NCI-H748 treated with DMSO at 0.1 percent for 48 hours (cell line): ENCODE measurements at regions not wholly inside any gene's neighbourhood (a gene's known extent, or its start where the extent isn't known, plus 50 kb on each side); places are given as distances from the start of the nearest gene placed in this dataset.

Experiments
- DNase-seq: peaks from one replicate; lab custom pipeline; 2025; lab: John Stamatoyannopoulos, UW

DNA sequence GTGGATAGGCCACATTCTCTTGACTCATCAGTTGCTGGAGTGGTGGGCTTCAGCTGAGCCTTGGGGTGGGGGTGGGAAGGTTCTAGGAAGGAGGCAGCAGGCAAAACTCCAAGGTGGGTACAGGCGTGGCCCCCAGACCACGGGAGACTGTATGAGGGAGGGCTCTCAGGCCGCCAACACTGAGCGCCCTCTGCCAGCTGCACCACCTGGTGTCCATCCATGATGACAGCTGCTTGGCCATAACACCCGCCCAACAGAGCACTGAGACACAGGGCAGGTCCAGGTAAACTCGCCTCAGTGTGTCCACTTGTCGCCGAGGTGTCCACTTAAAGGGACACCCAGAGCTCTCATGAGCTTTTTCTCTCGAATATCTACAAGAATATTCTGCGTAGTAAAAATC lies 133.5 kb downstream of the C16orf95 start:
- DNase-seq, result no peak

DNA sequence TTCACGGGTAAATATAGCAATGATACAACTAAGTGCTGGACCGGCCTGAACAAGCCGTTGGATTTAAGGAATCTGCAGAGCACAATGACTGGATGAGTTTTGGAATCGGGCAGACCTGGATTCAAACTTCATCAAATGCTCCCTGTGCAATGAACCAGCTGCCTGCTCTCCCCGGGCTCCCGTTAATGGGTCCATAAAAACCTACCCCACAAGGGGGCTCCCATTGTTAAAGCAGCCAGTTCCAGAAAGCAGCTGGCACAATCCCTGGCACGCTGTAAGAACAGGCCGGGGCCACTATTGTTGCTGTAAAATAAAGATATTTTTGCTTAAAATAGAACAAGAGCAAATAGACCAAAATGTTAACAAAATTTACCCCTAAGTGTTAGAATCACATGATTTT lies 131.9 kb downstream of the C16orf95 start:
- no peak for DNase-seq

DNA sequence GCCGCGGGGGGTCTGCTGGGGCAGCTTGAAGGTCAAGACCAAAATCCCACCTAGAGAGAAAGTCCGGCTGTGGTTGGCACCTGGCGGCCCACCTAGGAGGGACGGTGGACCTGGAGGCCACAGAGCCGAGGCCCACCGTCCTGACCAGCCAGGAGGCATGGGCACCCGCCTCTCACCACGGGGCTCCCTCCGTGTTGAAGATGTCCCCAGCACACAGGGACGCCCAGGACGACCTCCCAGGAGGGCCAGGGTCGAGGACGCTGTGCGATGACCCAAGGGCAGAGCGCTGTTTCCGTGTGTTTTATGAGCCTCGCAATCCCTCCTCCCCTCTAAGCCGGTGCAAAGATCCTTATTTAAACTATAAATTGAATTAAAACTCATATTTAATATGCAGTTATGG lies 131.2 kb downstream of the C16orf95 start:
- DNase-seq, result no peak

DNA sequence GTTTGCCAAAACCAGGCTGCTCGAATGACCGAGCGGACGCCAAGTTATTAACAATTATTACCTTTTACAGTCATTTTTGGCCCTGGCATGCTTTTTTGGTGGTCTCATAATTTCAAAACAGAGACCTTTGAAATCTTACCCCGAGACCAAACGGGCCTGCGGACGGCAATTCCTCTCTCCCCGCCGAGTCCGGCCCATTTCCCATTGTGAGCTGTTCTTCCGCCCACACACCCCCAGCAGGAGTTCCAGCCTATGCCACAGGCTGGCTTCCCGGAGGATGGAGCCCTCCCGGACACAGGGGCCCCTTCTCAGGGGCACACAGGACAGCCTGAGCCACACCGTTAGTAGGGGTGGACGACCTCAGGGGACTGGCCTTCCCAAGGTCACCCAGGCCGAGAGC lies 130.7 kb downstream of the C16orf95 start:
- no peak for DNase-seq

DNA sequence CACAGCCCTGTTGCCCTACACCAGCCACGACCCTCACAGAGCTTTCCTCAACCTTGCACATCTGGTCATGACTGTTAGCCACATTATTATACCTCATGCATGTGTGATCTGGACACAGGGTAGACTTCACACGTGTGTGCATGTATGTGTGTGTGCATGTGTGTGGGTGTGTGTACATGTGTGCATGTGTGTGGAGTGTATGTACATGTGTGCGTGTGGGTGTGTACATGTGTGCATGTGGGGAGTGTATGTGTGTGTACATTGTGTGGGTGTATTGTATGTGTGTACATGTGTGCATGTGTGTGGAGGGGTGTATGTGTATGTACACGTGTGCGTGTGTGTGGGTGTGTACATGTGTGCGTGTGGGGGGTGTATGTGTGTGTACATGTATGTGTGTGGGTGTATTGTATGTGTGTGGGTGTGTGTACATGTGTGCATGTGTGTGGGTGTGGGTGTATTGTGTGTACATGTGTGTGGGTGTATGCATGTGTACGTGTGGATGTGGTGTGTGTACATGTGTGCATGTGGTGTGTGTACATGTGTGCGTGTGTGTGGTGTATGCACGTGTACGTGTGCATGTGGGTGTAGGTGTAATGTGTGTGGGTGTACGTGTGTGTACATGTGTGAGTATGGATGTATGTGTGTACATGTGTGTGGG lies 130.2 kb downstream of the C16orf95 start:
- DNase-seq, result no peak

DNA sequence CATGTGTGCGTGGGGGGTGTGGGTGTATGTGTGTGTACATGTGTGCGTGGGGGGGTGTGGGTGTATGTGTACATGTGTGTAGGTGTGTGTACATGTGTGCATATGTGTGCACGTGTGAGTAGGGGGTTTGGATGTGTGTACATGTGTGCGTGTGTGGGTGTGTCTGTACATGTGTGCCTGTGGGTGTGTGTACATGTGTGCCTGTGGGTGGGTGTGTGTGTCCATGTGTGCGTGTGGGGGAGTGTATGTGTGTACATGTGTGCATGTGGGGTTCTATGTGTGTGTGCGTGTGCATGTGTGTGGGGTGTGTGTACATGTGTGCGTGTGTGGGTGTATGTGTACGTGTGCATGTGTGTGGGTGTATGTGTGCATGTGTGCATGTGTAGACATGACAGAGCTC lies 129.1 kb downstream of the C16orf95 start:
- DNase-seq, result no peak

DNA sequence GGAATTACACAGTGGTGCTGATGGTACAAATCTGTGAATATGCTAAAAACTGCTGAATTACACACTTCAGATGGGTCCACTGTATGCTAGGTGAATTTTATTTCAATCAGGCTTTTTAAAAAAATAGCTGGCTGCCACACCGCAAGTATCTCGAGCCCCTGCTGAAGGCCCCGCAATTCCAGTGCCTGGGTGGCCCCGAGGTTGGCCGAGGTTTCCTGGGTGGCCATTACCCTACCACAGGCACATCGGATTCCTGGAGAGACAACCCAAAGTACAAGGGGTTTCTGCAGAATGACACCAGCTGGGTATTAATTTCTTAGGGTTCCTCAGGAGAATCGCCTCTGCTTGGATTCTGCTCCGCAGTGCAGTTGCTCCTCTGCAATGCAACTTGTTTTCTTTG lies 127.8 kb downstream of the C16orf95 start:
- no peak for DNase-seq

DNA sequence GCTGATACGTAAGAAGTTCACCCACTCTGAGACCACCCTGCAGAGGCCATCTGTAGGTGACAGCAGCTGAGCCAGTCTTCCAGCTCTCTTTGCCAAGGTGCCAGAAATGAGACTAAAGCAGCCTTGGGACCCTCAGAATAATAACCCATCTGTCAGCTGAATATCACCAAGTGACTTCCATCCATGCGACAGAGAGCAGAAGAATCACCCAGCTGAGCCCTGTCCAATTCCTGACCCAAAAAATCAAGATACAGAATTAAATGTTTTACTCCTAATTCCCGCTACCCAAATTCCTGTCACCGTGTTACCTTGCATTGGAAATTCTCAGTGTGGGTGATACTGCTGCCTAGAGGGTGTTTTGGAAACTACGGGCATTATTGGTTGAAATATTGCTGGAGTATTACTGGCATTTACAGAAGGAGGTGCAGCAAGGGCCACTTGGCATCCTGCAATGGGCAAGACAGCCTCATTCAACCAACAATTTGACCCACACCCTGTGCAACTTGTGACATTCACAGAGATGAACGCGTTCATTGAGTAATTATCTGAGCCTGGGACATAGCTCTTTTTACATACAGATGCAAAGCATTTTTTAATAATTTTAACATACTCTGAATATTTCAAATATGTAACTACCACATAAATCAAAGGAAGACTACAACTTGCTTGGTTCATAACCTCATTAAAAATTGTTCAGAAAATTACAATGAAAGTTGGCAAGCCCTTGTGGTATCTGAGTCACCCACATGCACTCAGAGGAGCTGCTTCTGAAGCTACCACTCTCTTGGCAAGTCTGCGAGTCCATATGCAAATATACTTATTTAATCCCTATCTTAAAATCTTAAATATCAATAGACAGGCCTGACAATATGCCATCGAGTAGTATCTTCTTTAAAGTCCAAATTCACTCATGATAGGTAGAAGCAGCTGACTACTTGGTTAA lies 126.6 kb downstream of the C16orf95 start:
- no peak for DNase-seq

DNA sequence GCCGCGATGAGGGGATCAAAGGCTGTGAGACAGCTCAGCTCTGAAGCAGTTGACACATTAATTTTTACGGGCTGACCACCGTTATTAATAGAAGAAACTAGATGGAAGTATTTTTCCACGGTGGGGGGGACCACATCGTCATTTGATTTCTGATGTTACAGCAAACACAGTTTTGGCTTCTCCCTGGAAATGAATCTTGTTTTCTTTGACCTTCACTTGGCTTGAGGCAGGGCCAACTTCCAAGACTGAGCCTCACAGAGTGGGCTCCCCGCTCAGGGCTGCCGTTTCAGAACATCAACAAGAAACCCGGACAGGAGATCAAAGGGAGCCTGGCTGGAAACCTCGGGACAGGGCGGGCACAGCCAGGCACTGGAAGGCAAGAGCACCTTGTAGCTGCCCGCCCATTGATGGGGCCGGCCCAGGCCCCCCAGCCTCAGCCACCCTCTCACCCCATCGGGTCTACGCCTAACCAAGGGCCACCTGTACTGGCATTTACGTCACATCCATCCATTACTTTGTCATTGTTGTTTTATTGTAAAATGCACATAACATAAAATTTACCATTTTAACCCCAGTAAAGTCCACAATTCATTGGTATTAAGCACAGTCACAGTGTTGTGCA lies 124.6 kb downstream of the C16orf95 start:
- DNase-seq, result no peak

DNA sequence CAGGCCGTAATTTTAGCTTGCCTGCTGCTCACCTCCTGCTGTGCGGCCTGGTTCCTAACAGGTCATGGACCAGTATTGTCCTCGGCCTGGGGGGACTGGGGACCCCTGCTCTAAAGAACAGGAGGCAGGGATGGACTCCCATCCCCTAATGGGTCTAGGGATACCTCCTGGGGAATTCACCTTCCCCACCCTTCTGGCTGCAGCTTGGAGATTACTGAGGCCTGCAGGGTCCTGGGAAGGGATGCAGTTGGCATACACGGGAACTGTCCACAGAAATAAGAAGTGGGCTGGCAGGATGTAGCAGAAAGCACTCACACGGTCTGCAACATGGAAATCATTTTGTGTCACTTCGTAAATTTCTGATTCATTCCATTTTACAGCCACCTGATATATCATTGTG lies 123.0 kb downstream of the C16orf95 start:
- no peak for DNase-seq

DNA sequence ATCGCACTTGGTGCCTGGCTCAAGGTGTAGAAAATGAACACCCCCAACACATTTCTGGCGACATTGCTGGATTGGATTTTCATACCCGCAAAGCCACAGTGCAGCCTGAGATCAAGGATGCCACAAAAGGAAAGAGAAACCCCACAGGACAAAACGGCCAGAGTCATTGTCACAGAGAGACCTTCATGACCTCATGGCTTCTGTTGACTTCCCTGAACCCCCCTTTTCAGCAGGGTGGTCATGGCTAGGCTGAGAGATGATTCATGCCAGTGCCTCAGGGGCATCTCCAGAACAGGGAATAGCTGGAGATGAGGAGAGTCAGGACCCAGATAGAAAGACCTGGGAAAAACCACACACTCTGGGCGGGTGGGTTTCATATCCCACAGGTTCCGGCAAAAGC lies 122.0 kb downstream of the C16orf95 start:
- DNase-seq, result no peak

DNA sequence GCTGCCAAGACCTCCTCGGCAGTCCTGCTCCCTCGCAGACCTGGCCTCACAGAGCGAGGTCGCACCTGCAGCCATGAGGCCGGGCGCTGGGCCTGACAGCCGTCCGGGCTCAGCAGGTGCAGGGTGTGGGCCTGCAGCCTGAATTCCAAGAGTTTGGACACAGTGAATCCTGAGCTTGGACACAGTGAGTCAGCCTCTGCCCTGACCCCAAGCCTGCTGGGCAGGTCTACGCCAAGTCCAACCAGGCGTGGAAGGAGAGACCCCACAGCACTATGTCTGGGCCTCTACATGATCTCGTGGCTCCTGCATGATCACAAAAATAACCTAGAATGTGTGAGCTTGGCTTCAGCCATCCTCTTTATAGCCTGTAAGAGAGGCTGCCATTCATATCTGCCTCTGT lies 121.0 kb downstream of the C16orf95 start:
- no peak for DNase-seq

DNA sequence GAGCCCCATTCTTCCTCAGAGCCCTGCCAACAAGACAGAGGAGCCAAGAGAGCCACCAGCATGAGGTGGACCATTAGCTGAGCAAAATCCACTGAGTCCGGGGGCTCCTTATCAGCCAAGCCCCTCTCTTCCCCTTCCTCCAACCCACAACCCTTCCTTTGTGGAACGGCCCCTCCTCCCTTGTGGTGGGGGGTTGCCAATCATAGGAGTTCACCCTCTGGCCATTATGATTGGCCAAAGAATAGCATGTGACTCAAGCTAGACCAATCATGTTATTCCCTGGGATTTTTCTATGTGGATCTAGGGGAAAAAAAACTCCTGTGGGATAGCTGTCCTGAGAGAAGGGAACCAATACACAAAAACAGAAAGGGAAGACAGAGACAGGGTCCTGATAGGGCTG lies 120.5 kb downstream of the C16orf95 start:
- DNase-seq, result no peak

DNA sequence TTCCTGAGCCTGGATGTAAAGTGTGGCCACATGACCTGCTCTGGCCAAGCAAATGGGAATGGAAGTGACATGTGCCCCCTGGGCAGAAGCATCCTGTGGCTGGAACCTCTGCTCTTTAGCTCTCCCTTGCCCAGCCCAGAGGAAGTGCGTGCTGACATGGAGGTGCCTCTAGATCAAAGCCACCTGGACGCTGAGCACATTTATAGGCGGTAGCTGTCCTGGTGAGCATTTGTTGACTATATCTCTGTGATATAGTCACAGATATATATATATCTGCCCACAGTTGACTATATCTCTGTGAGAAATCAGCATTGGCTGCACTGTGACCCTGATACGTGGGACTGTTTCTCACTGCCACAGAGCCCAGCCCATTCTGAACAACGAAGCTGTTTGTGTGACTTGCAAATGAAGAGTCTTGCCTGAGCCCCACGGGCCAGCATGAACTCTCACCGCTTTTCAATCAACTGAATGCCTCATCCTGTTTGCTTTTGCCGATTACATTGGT lies 118.8 kb downstream of the C16orf95 start:
- no peak for DNase-seq

DNA sequence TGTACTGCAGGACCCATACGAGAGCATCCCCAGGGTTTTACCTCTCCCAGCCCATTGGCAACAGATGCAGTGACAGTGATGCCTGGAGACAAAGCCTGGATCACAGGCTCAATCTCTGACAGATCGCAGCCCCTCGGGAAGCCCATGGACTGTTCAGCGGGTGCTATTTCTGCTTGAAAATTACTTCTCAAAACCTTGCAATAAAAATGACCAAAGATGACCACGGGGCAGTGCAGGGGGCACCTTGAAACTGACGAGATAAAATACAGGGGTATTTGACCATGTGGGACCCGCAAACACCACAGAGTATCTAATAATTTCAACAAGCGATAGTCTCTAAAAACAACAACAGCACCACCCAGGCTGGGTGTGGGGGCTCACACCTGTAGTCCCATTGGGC lies 118.3 kb downstream of the C16orf95 start:
- DNase-seq, result no peak

DNA sequence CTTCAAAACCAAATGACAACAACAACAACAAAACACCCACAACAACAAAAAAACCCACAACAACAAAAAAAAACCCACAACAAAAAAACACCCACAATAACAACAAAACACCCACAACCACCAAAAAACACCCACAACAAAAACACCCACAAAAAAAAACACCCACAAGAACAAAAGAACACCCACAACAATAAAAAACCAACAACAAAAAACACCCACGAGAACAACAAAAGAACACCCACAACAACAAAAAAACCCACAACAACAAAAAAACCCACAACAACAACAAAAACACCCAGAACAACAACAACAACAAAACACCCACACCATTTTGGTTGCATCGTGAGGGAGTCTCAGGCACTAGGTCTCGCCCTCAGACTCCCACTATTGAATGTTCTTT lies 117.8 kb downstream of the C16orf95 start:
- DNase-seq, result no peak

DNA sequence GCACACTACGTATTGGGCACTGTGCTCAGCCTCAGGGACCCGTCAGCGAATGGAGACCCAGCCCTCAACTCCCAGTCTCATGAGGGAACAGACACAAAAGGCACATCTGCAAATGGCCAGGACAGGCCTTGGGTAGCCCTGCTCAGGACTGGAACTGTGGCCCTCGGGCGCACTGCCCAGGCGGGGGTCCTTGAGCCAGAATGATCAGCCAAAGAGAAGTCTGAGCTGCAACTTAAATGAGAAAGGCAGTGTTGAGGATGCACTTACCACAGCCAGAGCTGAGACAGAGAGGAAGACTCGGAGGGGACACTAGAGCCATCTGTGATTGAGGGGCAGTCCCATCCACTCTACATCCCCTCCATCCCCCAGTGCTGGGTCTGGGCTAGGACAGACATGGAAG lies 117.3 kb downstream of the C16orf95 start:
- no peak for DNase-seq

DNA sequence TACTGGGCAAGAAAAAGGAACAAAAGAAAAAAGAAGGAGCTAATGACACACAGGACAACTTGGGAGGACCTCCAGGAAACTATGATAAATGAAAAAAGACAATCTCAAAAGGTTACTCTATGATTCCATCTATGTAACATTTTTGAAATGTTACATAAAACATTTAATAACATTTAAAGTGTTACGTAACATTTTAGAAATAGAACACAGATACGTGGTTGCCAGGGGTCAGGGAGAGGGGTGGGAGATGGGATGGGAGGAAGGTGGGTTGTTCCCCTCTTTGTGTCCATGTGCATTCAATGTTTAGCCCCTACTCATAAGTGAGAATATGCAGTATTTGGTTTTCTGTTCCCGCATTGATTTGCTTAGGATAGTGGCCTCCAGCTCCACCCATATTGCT lies 116.6 kb downstream of the C16orf95 start:
- DNase-seq, result no peak

DNA sequence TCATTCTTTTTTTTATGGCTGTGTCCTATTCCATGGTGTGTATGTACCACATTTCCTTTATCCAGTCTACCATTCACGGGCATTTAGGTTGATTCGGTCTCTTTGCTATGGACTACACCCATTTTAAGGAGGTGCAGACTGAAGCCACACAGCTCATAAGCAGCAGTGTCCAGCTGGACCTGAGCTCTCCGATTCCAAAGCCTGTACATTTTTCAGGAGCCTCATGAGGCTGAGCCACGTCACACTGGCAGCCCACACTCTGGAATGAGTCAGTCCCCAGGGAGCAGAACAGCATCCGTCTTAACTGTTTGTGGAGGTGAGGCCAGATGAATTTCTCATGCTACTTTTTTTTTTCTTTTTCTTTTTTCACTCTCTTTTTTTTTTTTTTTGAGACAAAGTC lies 116.1 kb downstream of the C16orf95 start:
- DNase-seq, result no peak

DNA sequence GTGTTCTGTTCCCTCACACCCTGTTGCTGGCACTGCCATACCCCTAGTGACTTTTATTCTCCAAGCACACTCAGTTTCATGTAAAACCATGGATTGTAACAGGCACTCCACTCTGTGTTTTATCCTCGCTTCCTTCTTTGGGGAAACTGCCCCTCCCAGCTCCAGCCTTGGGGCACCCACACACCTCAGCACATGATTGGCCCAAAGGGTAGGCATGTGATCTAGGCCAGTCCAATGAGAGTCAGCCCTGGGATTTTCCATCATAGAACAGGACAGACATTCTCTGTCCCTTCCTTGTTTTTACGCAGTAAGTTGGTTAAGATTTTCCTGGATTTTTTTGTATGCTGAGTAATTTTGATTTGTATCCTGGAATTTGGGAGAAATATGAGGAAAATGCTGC lies 115.4 kb downstream of the C16orf95 start:
- no peak for DNase-seq

DNA sequence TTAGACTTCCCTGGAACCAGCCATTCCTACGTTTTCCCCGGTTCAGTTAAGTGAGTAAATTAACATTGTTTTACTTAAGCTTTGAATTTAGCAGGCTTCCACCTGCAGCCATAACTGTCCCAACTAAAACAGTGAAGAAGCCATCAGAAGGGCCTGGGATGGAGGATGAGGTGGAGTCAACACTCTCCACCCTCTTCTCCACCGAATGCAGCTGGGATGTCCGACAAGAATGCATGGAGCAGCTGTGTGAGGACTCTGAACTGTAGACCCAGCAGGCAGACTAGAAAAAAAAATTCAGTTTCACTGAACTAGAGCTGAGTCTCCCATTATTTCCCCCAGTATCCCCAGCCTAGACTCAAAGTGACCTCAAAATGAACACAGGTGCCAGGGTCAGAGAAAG lies 114.8 kb downstream of the C16orf95 start:
- DNase-seq, result no peak

DNA sequence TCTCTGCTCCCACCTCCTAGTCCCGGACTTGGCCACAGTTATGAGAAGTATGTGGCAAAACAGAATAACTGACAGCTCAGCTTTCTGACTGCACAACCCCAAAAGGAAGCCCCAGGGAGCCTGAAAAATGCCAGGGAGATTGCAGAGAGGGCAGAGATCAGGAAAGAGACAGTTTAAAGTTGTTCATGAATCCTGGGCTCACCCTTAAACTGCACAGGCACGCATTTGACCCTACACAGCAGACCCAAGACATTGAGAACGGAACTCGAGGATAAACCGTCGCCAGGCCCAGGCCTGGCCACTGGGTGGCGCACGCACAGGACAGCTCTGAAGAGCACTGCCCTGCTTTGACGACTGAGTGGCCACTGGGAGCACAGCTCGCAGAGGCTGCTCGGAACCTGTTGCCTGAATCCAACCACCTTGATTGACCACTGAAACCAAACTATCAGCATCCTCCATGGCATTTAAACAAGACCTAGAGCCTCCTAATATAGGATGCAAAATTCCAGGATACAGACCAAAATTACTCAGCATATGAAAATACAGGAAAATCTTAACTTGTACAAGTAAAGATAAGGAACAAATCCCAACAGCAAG lies 114.0 kb downstream of the C16orf95 start:
- no peak for DNase-seq
